GM18870 (cell line): ENCODE measurements at regions not wholly inside any gene's neighbourhood (a gene's known extent, or its start where the extent isn't known, plus 50 kb on each side); places are given as distances from the start of the nearest gene placed in this dataset.

ENCODE experiments used
- ATAC-seq: cut with Tn5 transposase; IDR thresholded peaks from one replicate; pipeline ENCODE4 v1.9.1; 2021; ENCODE audit warnings: moderate library complexity; ENCODE audit not compliant: unreplicated experiment

GRCh38 chr20:48066851-48067250 is 281.6 kb upstream of the SULF2 start:
- no peak for ATAC-seq

GRCh38 chr20:48066246-48066645 is 281.0 kb upstream of the SULF2 start:
- no peak for ATAC-seq

GRCh38 chr20:48065833-48066232 is 280.6 kb upstream of the SULF2 start:
- ATAC-seq: no peak

GRCh38 chr20:48064929-48065328 is 279.6 kb upstream of the SULF2 start:
- no peak for ATAC-seq

GRCh38 chr20:48060841-48061720 is 275.8 kb upstream of the SULF2 start:
- ATAC-seq: no peak

GRCh38 chr20:48058611-48059559 is 273.6 kb upstream of the SULF2 start:
- no peak for ATAC-seq

GRCh38 chr20:48057739-48058138 is 272.5 kb upstream of the SULF2 start:
- ATAC-seq: no peak

GRCh38 chr20:48057251-48057650 is 272.0 kb upstream of the SULF2 start:
- ATAC-seq: no peak

- ATAC-seq: no peak
These were observed 270.9 kb upstream of the SULF2 start for GRCh38 chr20:48056218-48056617.

GRCh38 chr20:48054051-48054450 is 268.8 kb upstream of the SULF2 start:
- ATAC-seq: no peak

GRCh38 chr20:48052475-48052835 is 267.2 kb upstream of the SULF2 start:
- no peak for ATAC-seq

- no peak for ATAC-seq
These were observed 266.7 kb upstream of the SULF2 start for GRCh38 chr20:48051794-48052474.

GRCh38 chr20:48049641-48050040 is 264.4 kb upstream of the SULF2 start:
- ATAC-seq: no peak

GRCh38 chr20:48049171-48049570 is 263.9 kb upstream of the SULF2 start:
- no peak for ATAC-seq

- ATAC-seq: no peak
These were observed 262.2 kb upstream of the SULF2 start for GRCh38 chr20:48047447-48047846.

GRCh38 chr20:48042628-48043027 is 257.3 kb upstream of the SULF2 start:
- ATAC-seq: no peak

- ATAC-seq: no peak
These were observed 255.9 kb upstream of the SULF2 start for GRCh38 chr20:48041078-48041780.

- no peak for ATAC-seq
These were observed 255.2 kb upstream of the SULF2 start for GRCh38 chr20:48040491-48040890.

GRCh38 chr20:48040051-48040450 is 254.8 kb upstream of the SULF2 start:
- ATAC-seq: no peak

- ATAC-seq: no peak
These were observed 254.2 kb upstream of the SULF2 start for GRCh38 chr20:48039514-48039913.

- no peak for ATAC-seq
These were observed 253.4 kb upstream of the SULF2 start for GRCh38 chr20:48038713-48039112.
